CD14-positive monocyte (primary cell): ENCODE measurements at regions not wholly inside any gene's neighbourhood (a gene's known extent, or its start where the extent isn't known, plus 50 kb on each side); places are given as distances from the start of the nearest gene placed in this dataset.
"Not testable (repeated sequence)": the region's sequence is repeated elsewhere in the genome, so short reads cannot be mapped to it uniquely, and the experiment has no call there.

ENCODE experiments used
- DNase-seq, 3 donors: peaks; one replicate each; pipeline ENCODE4 v3.0.0-alpha.2; 2011 to 2022
- H2AFZ ChIP-seq: 2 replicates; pipeline ENCODE4 v1.6.0; 2012; ENCODE audit warnings: mild to moderate bottlenecking, low read depth, low read length, inconsistent platforms; ENCODE audit not compliant: insufficient read depth, poor library complexity, severe bottlenecking
- H3K27ac ChIP-seq, 2 donors: 1 replicate in 1 of 2; 2 replicates in 1 of 2; pipeline ENCODE4 v1.5.1; 2012 to 2013; ENCODE audit warnings: low read length in 2 of 2, control low read depth in 1 of 2, inconsistent platforms in 1 of 2, low read depth in 1 of 2, mild to moderate bottlenecking in 1 of 2
- H3K27me3 ChIP-seq, 2 donors: one replicate each; pipeline versions ENCODE4 v1.6.0 to v1.6.1; 2011 to 2013; ENCODE audit warnings: low read length in 2 of 2; ENCODE audit not compliant: control insufficient read depth in 2 of 2, insufficient read depth in 2 of 2
- H3K36me3 ChIP-seq, 2 donors: replicated peaks in 1 of 2; 1 replicate in 1 of 2; 2 replicates in 1 of 2; pipeline versions ENCODE4 v1.5.1 to v1.6.1; 2012 to 2013; ENCODE audit warnings: low read length in 2 of 2, control low read depth in 1 of 2, inconsistent platforms in 1 of 2, mild to moderate bottlenecking in 1 of 2; ENCODE audit not compliant: insufficient read depth in 2 of 2, control insufficient read depth in 1 of 2
- H3K4me1 ChIP-seq, 2 donors: 1 replicate in 1 of 2; 2 replicates in 1 of 2; pipeline versions ENCODE4 v1.5.1 to v1.6.1; 2012 to 2013; ENCODE audit warnings: low read length in 2 of 2, control low read depth in 1 of 2, inconsistent platforms in 1 of 2, mild to moderate bottlenecking in 1 of 2, moderate library complexity in 1 of 2; ENCODE audit not compliant: insufficient read depth in 2 of 2, control insufficient read depth in 1 of 2
- H3K4me2 ChIP-seq: replicated peaks from 2 replicates; pipeline ENCODE3; 2012; ENCODE audit warnings: low read length, moderate library complexity, mild to moderate bottlenecking; ENCODE audit not compliant: poor library complexity, severe bottlenecking; ENCODE audit errors: extremely low read depth
- H3K4me3 ChIP-seq, 3 experiments: fragments of 200-600 bp in 1 of 3; sonication (generic) in 1 of 3; replicated peaks in 1 of 3; 1 replicate in 2 of 3; 2 replicates in 1 of 3; pipeline ENCODE4 v1.5.1; 2011 to 2013; ENCODE audit warnings: low read length in 3 of 3, mild to moderate bottlenecking in 3 of 3, control low read depth in 2 of 3, low read depth in 2 of 3, inconsistent platforms in 1 of 3, moderate library complexity in 1 of 3
- H3K79me2 ChIP-seq: 2 replicates; pipeline ENCODE4 v1.6.0; 2012; ENCODE audit warnings: mild to moderate bottlenecking, control low read depth, inconsistent platforms, low read length, moderate library complexity; ENCODE audit not compliant: insufficient read depth
- H3K9ac ChIP-seq: 2 replicates; pipeline ENCODE4 v1.6.0; 2017; ENCODE audit warnings: low read length, mild to moderate bottlenecking; ENCODE audit not compliant: insufficient read depth, poor library complexity, severe bottlenecking
- H3K9me3 ChIP-seq, 2 donors: replicated peaks in 1 of 2; 1 replicate in 1 of 2; 2 replicates in 1 of 2; pipeline versions ENCODE4 v1.5.1 to v1.6.1; 2012 to 2013; ENCODE audit warnings: low read length in 2 of 2, control low read depth in 1 of 2; ENCODE audit not compliant: control insufficient read depth in 1 of 2, insufficient read depth in 1 of 2
- H4K20me1 ChIP-seq: 2 replicates; pipeline ENCODE4 v1.6.0; 2012; ENCODE audit warnings: mild to moderate bottlenecking, low read length, control low read depth, moderate library complexity; ENCODE audit not compliant: insufficient read depth
- H3K27ac Mint-ChIP-seq, 7 donors: one replicate each; pipeline ENCODE4 v1.8.0; 2020; ENCODE audit warnings: mild to moderate bottlenecking in 7 of 7, mixed read lengths in 7 of 7, moderate library complexity in 6 of 7, inconsistent platforms in 2 of 7
- H3K27me3 Mint-ChIP-seq, 3 donors: one replicate each; pipeline ENCODE4 v1.8.0; 2021 to 2022; ENCODE audit warnings: low read depth in 3 of 3, mild to moderate bottlenecking in 3 of 3, mixed read lengths in 3 of 3, moderate library complexity in 3 of 3, inconsistent platforms in 1 of 3
- H3K36me3 Mint-ChIP-seq, 2 donors: one replicate each; pipeline ENCODE4 v1.8.0; 2020; ENCODE audit warnings: mixed read lengths in 2 of 2, inconsistent platforms in 1 of 2, mild to moderate bottlenecking in 1 of 2
- H3K4me1 Mint-ChIP-seq: one replicate; pipeline ENCODE4 v1.8.0; 2020; ENCODE audit warnings: mild to moderate bottlenecking, mixed read lengths
- H3K4me3 Mint-ChIP-seq, 2 donors: one replicate each; pipeline ENCODE4 v1.8.0; 2020; ENCODE audit warnings: mild to moderate bottlenecking in 2 of 2, mixed read lengths in 2 of 2, moderate library complexity in 1 of 2
- H3K9me3 Mint-ChIP-seq, 7 donors: one replicate each; pipeline ENCODE4 v1.8.0; 2020 to 2022; ENCODE audit warnings: mixed read lengths in 7 of 7, mild to moderate bottlenecking in 6 of 7, moderate library complexity in 6 of 7, inconsistent platforms in 2 of 7
- CTCF ChIP-seq: fragments of 200-600 bp; IDR thresholded peaks from one replicate; pipeline ENCODE4 v1.8.0; 2022; ENCODE audit warnings: antibody characterized with exemption, mild to moderate bottlenecking
- WGBS: methylation state at CpG from one replicate; pipeline ENCODE4 v1.1.5; 2013; ENCODE audit warnings: missing lambda C conversion rate; ENCODE audit not compliant: insufficient coverage; 5-methylcytosine and 5-hydroxymethylcytosine counted together
- intact Hi-C, 2 donors: fragments of 100-400 bp; cut with micrococcal nuclease; formaldehyde crosslinking; loops; one replicate each; pipeline versions ENCODE4 v1.15.0 to v1.15.1; 2023

GRCh38 chr20:25772437-25772836, 75.8 kb upstream of the ZNF337 start:
- H3K4me2 ChIP-seq, H3K27me3 Mint-ChIP-seq, DNase-seq, H3K9me3 Mint-ChIP-seq, intact Hi-C loops, H3K36me3 ChIP-seq, H3K27ac ChIP-seq, H3K9me3 ChIP-seq, H3K4me1 Mint-ChIP-seq, H3K79me2 ChIP-seq, H2AFZ ChIP-seq, H3K27me3 ChIP-seq, H3K9ac ChIP-seq, H3K4me1 ChIP-seq, H3K4me3 Mint-ChIP-seq, H3K36me3 Mint-ChIP-seq, H4K20me1 ChIP-seq, H3K4me3 ChIP-seq, H3K27ac Mint-ChIP-seq: not testable (repeated sequence)
- 89% methylated on average over 3 of the region's 3 CpGs for WGBS

GRCh38 chr20:25771818-25772217, 75.2 kb upstream of the ZNF337 start:
- H3K79me2 ChIP-seq, H3K27ac Mint-ChIP-seq, H4K20me1 ChIP-seq, H3K9ac ChIP-seq, H3K36me3 ChIP-seq, H2AFZ ChIP-seq, intact Hi-C loops, H3K4me2 ChIP-seq, H3K4me1 Mint-ChIP-seq, H3K36me3 Mint-ChIP-seq, H3K9me3 ChIP-seq, H3K4me3 Mint-ChIP-seq, H3K9me3 Mint-ChIP-seq, H3K27me3 Mint-ChIP-seq, H3K27me3 ChIP-seq, H3K4me1 ChIP-seq, H3K4me3 ChIP-seq, H3K27ac ChIP-seq, DNase-seq: not testable (repeated sequence)
- no CpG with 5 or more reads among the region's 1 CpG for WGBS

- Mint-ChIP-seq H3K27ac (no peak overlapping the region), H3K9me3 (peaks cover 0 to 2% (median 0%) of the 10 kb centered on the region in 7 donors), H3K27me3 (no peaks in the 10 kb centered on the region), H3K4me1 (no peaks in the 10 kb centered on the region), H3K36me3 (no peaks in the 10 kb centered on the region), H3K4me3 (no peak overlapping the region)
- no peak for DNase-seq
- Histone ChIP-seq H3K27ac (no peak overlapping the region), H3K4me3 (no peak overlapping the region), H2AFZ (no peak overlapping the region), H3K4me2 (no peak overlapping the region), H4K20me1 (no peaks in the 10 kb centered on the region), H3K4me1 (no peaks in the 10 kb centered on the region), H3K9me3 (no peaks in the 10 kb centered on the region), H3K36me3 (no peaks in the 10 kb centered on the region), H3K27me3 (no peaks in the 10 kb centered on the region), H3K9ac (no peak overlapping the region), H3K79me2 (no peaks in the 10 kb centered on the region)
- no peak for TF ChIP-seq CTCF
- intact Hi-C loops, result no loop called here
These were observed 64.9 kb upstream of the ZNF337 start for GRCh38 chr20:25761596-25761995.

GRCh38 chr20:25761046-25761445, 64.4 kb upstream of the ZNF337 start:
- H3K9me3 Mint-ChIP-seq, H3K9ac ChIP-seq, H3K36me3 ChIP-seq, H3K27me3 ChIP-seq, H2AFZ ChIP-seq, H3K36me3 Mint-ChIP-seq, DNase-seq, H3K4me3 Mint-ChIP-seq, H3K4me3 ChIP-seq, H3K4me1 ChIP-seq, H3K4me1 Mint-ChIP-seq, H3K27me3 Mint-ChIP-seq, H3K27ac Mint-ChIP-seq, H3K79me2 ChIP-seq, H4K20me1 ChIP-seq, intact Hi-C loops, H3K4me2 ChIP-seq, H3K27ac ChIP-seq, H3K9me3 ChIP-seq: not testable (repeated sequence)
- WGBS, result 78% methylated on average over 2 of the region's 2 CpGs
